Endothelial cell of umbilical vein (primary cell): ENCODE measurements at regions not wholly inside any gene's neighbourhood (a gene's known extent, or its start where the extent isn't known, plus 50 kb on each side); places are given as distances from the start of the nearest gene placed in this dataset.
"Not testable (repeated sequence)": the region's sequence is repeated elsewhere in the genome, so short reads cannot be mapped to it uniquely, and the experiment has no call there.

Experiments
- BruUV-seq: library from RNA; stranded (reverse); fragments of 400-500 nt; replicated peaks from 2 replicates; lab custom pipeline; 2021; lab: Mats Ljungman, UMichigan
- CTCF ChIA-PET: fragments of 300-600, 350-600 bp; sonication (Branson Sonifier 250); formaldehyde crosslinking; loops from one replicate; lab custom pipeline; 2021; ENCODE audit warnings: antibody characterized with exemption, inconsistent platforms; lab: Charles Lee
- POLR2A ChIA-PET: fragments of 300-600, 350-600 bp; sonication (Branson Sonifier 250); formaldehyde crosslinking; loops from one replicate; lab custom pipeline; 2021; ENCODE audit warnings: antibody characterized with exemption, inconsistent platforms; lab: Charles Lee
- DNase-seq: peaks from one replicate; pipeline ENCODE4 v3.0.0-alpha.2; 2011; ENCODE audit warnings: low read depth, low spot score
- FAIRE-seq: peaks from 2 replicates; lab custom pipeline; 2011; peaks lifted over from hg19 to GRCh38; lab: Jason Lieb, UNC
- H2AFZ ChIP-seq: 2 replicates; pipeline ENCODE4 v1.6.0; 2012; ENCODE audit warnings: low read depth, low read length, control low read depth, inconsistent platforms
- H3K27ac ChIP-seq: 2 replicates; pipeline ENCODE4 v1.5.1; 2011; ENCODE audit warnings: low read depth, mild to moderate bottlenecking, control low read depth, low read length, moderate library complexity; ENCODE audit not compliant: insufficient read depth
- H3K27me3 ChIP-seq, 2 experiments: 2 replicates each; pipeline versions ENCODE4 v1.6.0 to v1.6.1; 2011; ENCODE audit warnings: low read length in 2 of 2, mixed read lengths in 1 of 2; ENCODE audit not compliant: control insufficient read depth in 2 of 2, insufficient read depth in 2 of 2
- H3K36me3 ChIP-seq, 2 experiments: 2 replicates in 1 of 2; 3 replicates in 1 of 2; pipeline ENCODE4 v1.5.1; 2011; ENCODE audit warnings: low read length in 2 of 2, mild to moderate bottlenecking in 1 of 2, moderate library complexity in 1 of 2; ENCODE audit not compliant: control insufficient read depth in 2 of 2, insufficient read depth in 2 of 2; ENCODE audit errors: extremely low read depth in 1 of 2
- H3K4me1 ChIP-seq: 3 replicates; pipeline ENCODE4 v1.5.1; 2011; ENCODE audit warnings: mild to moderate bottlenecking, low read length; ENCODE audit not compliant: control insufficient read depth, insufficient read depth; ENCODE audit errors: extremely low read depth
- H3K4me2 ChIP-seq: 2 replicates; pipeline ENCODE4 v1.6.1; 2011; ENCODE audit warnings: low read length, control low read depth, mixed read lengths; ENCODE audit not compliant: insufficient read depth
- H3K4me3 ChIP-seq, 3 experiments: fragments of 200-600 bp in 1 of 3; sonication (generic), shearing (Covaris generic) in 1 of 3; replicated peaks in 1 of 3; 2 replicates each; pipeline ENCODE4 v1.5.1; 2011 to 2016; ENCODE audit warnings: control low read depth in 3 of 3, low read length in 3 of 3, mild to moderate bottlenecking in 2 of 3, inconsistent platforms in 1 of 3, low read depth in 1 of 3, moderate library complexity in 1 of 3; ENCODE audit not compliant: insufficient read depth in 1 of 3
- H3K79me2 ChIP-seq: 2 replicates; pipeline ENCODE4 v1.6.0; 2012; ENCODE audit warnings: low read length, inconsistent platforms; ENCODE audit not compliant: control insufficient read depth, insufficient read depth
- H3K9ac ChIP-seq: replicated peaks from 2 replicates; pipeline ENCODE3; 2011; ENCODE audit warnings: low read length, control low read depth; ENCODE audit not compliant: insufficient read depth; ENCODE audit errors: extremely low read depth
- H3K9me1 ChIP-seq: replicated peaks from 3 replicates; pipeline ENCODE4 v1.6.0; 2011; ENCODE audit warnings: mild to moderate bottlenecking, low read length; ENCODE audit not compliant: control insufficient read depth, insufficient read depth; ENCODE audit errors: extremely low read depth
- H3K9me3 ChIP-seq: replicated peaks from 2 replicates; pipeline ENCODE4 v1.5.1; 2012; ENCODE audit warnings: low read length, inconsistent platforms; ENCODE audit not compliant: control insufficient read depth, insufficient read depth
- H4K20me1 ChIP-seq: replicated peaks from 2 replicates; pipeline ENCODE3; 2011; ENCODE audit warnings: mild to moderate bottlenecking, low read length; ENCODE audit not compliant: control insufficient read depth, insufficient read depth; ENCODE audit errors: extremely low read depth
- CTCF ChIP-seq, 2 donors: IDR thresholded peaks; 1 replicate in 1 of 2; 2 replicates in 1 of 2; pipeline ENCODE4 v1.5.1; 2011; ENCODE audit warnings: low read length in 2 of 2, mild to moderate bottlenecking in 2 of 2, moderate library complexity in 2 of 2, control low read depth in 1 of 2, inconsistent platforms in 1 of 2, low read depth in 1 of 2; ENCODE audit not compliant: insufficient read depth in 1 of 2; ENCODE audit errors: extremely low read depth in 1 of 2
- EZH2 ChIP-seq: IDR thresholded peaks from 2 replicates; pipeline ENCODE4 v1.6.1; 2012; ENCODE audit warnings: borderline replicate concordance, low read depth, mild to moderate bottlenecking, moderate library complexity, low read length, inconsistent platforms; ENCODE audit not compliant: severe bottlenecking
- FOS ChIP-seq: IDR thresholded peaks from 2 replicates; pipeline ENCODE4 v1.6.1; 2011; ENCODE audit warnings: mild to moderate bottlenecking, low read length, moderate library complexity, borderline replicate concordance; ENCODE audit not compliant: insufficient read depth
- GATA2 ChIP-seq: IDR thresholded peaks from 2 replicates; pipeline ENCODE4 v1.7.0; 2011; ENCODE audit warnings: low read depth, mild to moderate bottlenecking, moderate library complexity, mixed read lengths, low read length; ENCODE audit not compliant: insufficient read length, insufficient read depth
- JUN ChIP-seq: IDR thresholded peaks from 2 replicates; pipeline ENCODE4 v1.6.1; 2011; ENCODE audit warnings: borderline replicate concordance, low read depth; ENCODE audit not compliant: insufficient read length, insufficient read depth
- MAX ChIP-seq: IDR thresholded peaks from 2 replicates; pipeline ENCODE4 v1.6.1; 2011; ENCODE audit not compliant: insufficient read depth, insufficient read length
- MYC ChIP-seq: IDR thresholded peaks from one replicate; pipeline ENCODE4 v1.6.1; 2011; ENCODE audit warnings: mild to moderate bottlenecking, low read depth, low read length
- POLR2A ChIP-seq: IDR thresholded peaks from 2 replicates; pipeline ENCODE4 v1.6.1; 2012; ENCODE audit warnings: low read depth, mild to moderate bottlenecking, control low read depth, low read length
- POLR2AphosphoS5 ChIP-seq: IDR thresholded peaks from 2 replicates; pipeline ENCODE4 v1.6.1; 2012; ENCODE audit warnings: low read depth, mild to moderate bottlenecking, control low read depth, low read length, moderate library complexity; ENCODE audit not compliant: insufficient read depth
- dilution Hi-C: fragments of 300-500 bp; cut with MboI; formaldehyde crosslinking; loops from one replicate; pipeline ENCODE4 v1.15.0; 2019; ENCODE audit warnings: low sequenced_read_pairs; ENCODE audit not compliant: extremely low pct_ligation_motif_present
- intact Hi-C: fragments of 100-400 bp; cut with micrococcal nuclease; formaldehyde crosslinking; loops from one replicate; pipeline ENCODE4 v1.10.0; 2022

GRCh38 chr1:66480162-66480561 is 53.8 kb upstream of the SGIP1 start:
- Histone ChIP-seq H3K9me3 (no peaks in the 10 kb centered on the region), H3K4me1 (no peaks in the 10 kb centered on the region), H3K9ac (no peak overlapping the region), H3K4me2 (no peak overlapping the region), H3K36me3 (no peaks in the 10 kb centered on the region), H3K27me3 (no peaks in the 10 kb centered on the region), H3K27ac (no peak overlapping the region), H4K20me1 (no peaks in the 10 kb centered on the region), H2AFZ (no peak overlapping the region), H3K79me2 (no peaks in the 10 kb centered on the region), H3K9me1 (no peaks in the 10 kb centered on the region), H3K4me3 (no peak overlapping the region)
- POLR2A ChIA-PET, result no interaction called here
- intact Hi-C loops (no loop called here), dilution Hi-C loops (no loop called here)
- FAIRE-seq (no peak), DNase-seq (no peak)
- CTCF ChIA-PET, result interaction anchor here (1.2 to 1.6 kb wide), 4 partner anchors 9 to 26 kb away, joined by 3 to 5 read pairs (median 4); no protein-coding TSS in a partner anchor
- no TSS peak for BruUV-seq
- TF ChIP-seq FOS (no peak), JUN (no peak), MYC (no peak), GATA2 (no peak), CTCF (IDR thresholded peaks at IDR 0.05; ENCODE audit: extremely low read depth in 1 of 2, insufficient read depth in 1 of 2, low read depth in 1 of 2, low read length in 2 of 2) (no peak), POLR2A (no peak), MAX (no peak), EZH2 (no peak), POLR2AphosphoS5 (no peak)

- H2AFZ ChIP-seq, FAIRE-seq, DNase-seq, H3K27ac ChIP-seq, H3K9me1 ChIP-seq, H3K27me3 ChIP-seq, H3K9ac ChIP-seq, BruUV-seq, H3K9me3 ChIP-seq, intact Hi-C loops, H3K36me3 ChIP-seq, H3K4me3 ChIP-seq, H3K4me2 ChIP-seq, H3K79me2 ChIP-seq, dilution Hi-C loops, H4K20me1 ChIP-seq, POLR2A ChIA-PET, H3K4me1 ChIP-seq: not testable (repeated sequence)
- CTCF ChIA-PET, result interaction anchor here (1.2 kb wide), 1 partner anchor 10 kb away, joined by 5 read pairs; no protein-coding TSS in a partner anchor
Measured at GRCh38 chr1:66481215-66481614, 52.7 kb upstream of the SGIP1 start.
